Gastrocnemius medialis (tissue), 4 donors: ENCODE measurements at regions not wholly inside any gene's neighbourhood (a gene's known extent, or its start where the extent isn't known, plus 50 kb on each side); places are given as distances from the start of the nearest gene placed in this dataset.
"Not testable (repeated sequence)": the region's sequence is repeated elsewhere in the genome, so short reads cannot be mapped to it uniquely, and the experiment has no call there.

Experiments
- POLR2A ChIP-seq, 2 donors: fragments of 450-650 bp; IDR thresholded peaks; one replicate each; pipeline ENCODE4 v1.6.1; 2017; ENCODE audit warnings: antibody characterized with exemption in 2 of 2, mild to moderate bottlenecking in 2 of 2, moderate library complexity in 2 of 2
- TF ChIP-seq, protein P1 (sequence below), 5 experiments: fragments of 450-650 bp in 3 of 5; fragments of 200-600 bp in 2 of 5; sonication (generic) in 2 of 5; IDR thresholded peaks in 4 of 5; conservative IDR thresholded peaks in 1 of 5; 1 replicate in 4 of 5; 2 replicates in 1 of 5; pipeline ENCODE4 v1.5.1; 2016 to 2019; ENCODE audit warnings: antibody characterized with exemption in 5 of 5, mild to moderate bottlenecking in 3 of 5, moderate library complexity in 3 of 5

- TF ChIP-seq, protein P1, sequence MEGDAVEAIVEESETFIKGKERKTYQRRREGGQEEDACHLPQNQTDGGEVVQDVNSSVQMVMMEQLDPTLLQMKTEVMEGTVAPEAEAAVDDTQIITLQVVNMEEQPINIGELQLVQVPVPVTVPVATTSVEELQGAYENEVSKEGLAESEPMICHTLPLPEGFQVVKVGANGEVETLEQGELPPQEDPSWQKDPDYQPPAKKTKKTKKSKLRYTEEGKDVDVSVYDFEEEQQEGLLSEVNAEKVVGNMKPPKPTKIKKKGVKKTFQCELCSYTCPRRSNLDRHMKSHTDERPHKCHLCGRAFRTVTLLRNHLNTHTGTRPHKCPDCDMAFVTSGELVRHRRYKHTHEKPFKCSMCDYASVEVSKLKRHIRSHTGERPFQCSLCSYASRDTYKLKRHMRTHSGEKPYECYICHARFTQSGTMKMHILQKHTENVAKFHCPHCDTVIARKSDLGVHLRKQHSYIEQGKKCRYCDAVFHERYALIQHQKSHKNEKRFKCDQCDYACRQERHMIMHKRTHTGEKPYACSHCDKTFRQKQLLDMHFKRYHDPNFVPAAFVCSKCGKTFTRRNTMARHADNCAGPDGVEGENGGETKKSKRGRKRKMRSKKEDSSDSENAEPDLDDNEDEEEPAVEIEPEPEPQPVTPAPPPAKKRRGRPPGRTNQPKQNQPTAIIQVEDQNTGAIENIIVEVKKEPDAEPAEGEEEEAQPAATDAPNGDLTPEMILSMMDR (IDR thresholded peaks at IDR 0.05 in 4 of 5, conservative IDR thresholded peaks at IDR 0.05 in 1 of 5), result not testable (repeated sequence)
- TF ChIP-seq POLR2A (IDR thresholded peaks at IDR 0.05), result not testable (repeated sequence)
Measured at GRCh38 chr14:105624346-105624745, 98.0 kb downstream of the TMEM121 start.
